ENCODE measurements at regions not wholly inside any gene's neighbourhood (a gene's known extent, or its start where the extent isn't known, plus 50 kb on each side); places are given as distances from the start of the nearest gene placed in this dataset.

- TF ChIP-seq, protein P1, sequence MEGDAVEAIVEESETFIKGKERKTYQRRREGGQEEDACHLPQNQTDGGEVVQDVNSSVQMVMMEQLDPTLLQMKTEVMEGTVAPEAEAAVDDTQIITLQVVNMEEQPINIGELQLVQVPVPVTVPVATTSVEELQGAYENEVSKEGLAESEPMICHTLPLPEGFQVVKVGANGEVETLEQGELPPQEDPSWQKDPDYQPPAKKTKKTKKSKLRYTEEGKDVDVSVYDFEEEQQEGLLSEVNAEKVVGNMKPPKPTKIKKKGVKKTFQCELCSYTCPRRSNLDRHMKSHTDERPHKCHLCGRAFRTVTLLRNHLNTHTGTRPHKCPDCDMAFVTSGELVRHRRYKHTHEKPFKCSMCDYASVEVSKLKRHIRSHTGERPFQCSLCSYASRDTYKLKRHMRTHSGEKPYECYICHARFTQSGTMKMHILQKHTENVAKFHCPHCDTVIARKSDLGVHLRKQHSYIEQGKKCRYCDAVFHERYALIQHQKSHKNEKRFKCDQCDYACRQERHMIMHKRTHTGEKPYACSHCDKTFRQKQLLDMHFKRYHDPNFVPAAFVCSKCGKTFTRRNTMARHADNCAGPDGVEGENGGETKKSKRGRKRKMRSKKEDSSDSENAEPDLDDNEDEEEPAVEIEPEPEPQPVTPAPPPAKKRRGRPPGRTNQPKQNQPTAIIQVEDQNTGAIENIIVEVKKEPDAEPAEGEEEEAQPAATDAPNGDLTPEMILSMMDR (IDR thresholded peaks at IDR 0.05) = no peak
- no peak for TF ChIP-seq POLR2A (IDR thresholded peaks at IDR 0.05)
Observed at GRCh38 chr17:51456942-51457341, 196.6 kb downstream of the UTP18 start.
